ENCODE measurements at regions not wholly inside any gene's neighbourhood (a gene's known extent, or its start where the extent isn't known, plus 50 kb on each side); places are given as distances from the start of the nearest gene placed in this dataset.

GRCh38 chr4:79107014-79107413 lies 167.8 kb upstream of the PAQR3 start:
- Histone ChIP-seq H3K27me3 (ENCODE audit: control insufficient read depth, insufficient read depth, low read length) (no peaks in the 10 kb centered on the region), H3K4me1 (ENCODE audit: control insufficient read depth, insufficient read depth, low read length) (no peaks in the 10 kb centered on the region), H3K27ac (ENCODE audit: low read depth, low read length) (no peak overlapping the region), H3K4me3 (ENCODE audit: low read length) (no peak overlapping the region), H3K36me3 (ENCODE audit: control insufficient read depth, insufficient read depth, low read length) (no peaks in the 10 kb centered on the region), H3K9ac (ENCODE audit: low read length) (no peak overlapping the region)

- H3K4me1 ChIP-seq (ENCODE audit: control insufficient read depth, insufficient read depth, low read length) = no peaks in the 10 kb centered on the region
- no peaks in the 10 kb centered on the region for H3K27me3 ChIP-seq (ENCODE audit: control insufficient read depth, insufficient read depth, low read length)
- no peak overlapping the region for H3K4me3 ChIP-seq (ENCODE audit: low read length)
- no peak overlapping the region for H3K27ac ChIP-seq (ENCODE audit: low read depth, low read length)
- H3K36me3 ChIP-seq (ENCODE audit: control insufficient read depth, insufficient read depth, low read length) = no peaks in the 10 kb centered on the region
- H3K9ac ChIP-seq (ENCODE audit: low read length) = no peak overlapping the region
Measured at GRCh38 chr4:79088946-79089691, 149.9 kb upstream of the PAQR3 start.

- no peak overlapping the region for H3K27ac ChIP-seq (ENCODE audit: low read depth, low read length)
- H3K36me3 ChIP-seq (ENCODE audit: control insufficient read depth, insufficient read depth, low read length) = no peaks in the 10 kb centered on the region
- H3K27me3 ChIP-seq (ENCODE audit: control insufficient read depth, insufficient read depth, low read length) = no peaks in the 10 kb centered on the region
Measured at GRCh38 chr4:79087071-79087470, 147.8 kb upstream of the PAQR3 start.

GRCh38 chr4:79083406-79084010 lies 144.3 kb upstream of the PAQR3 start:
- no peaks in the 10 kb centered on the region for H3K27me3 ChIP-seq (ENCODE audit: control insufficient read depth, insufficient read depth, low read length)
- peak overlapping the region; percentile 75 for H3K27ac ChIP-seq (ENCODE audit: low read depth, low read length)

More at GRCh38 chr4:79087071-79087470, 147.8 kb upstream of the PAQR3 start:
- peaks cover 5% of the 10 kb centered on the region for H3K4me1 ChIP-seq (ENCODE audit: control insufficient read depth, insufficient read depth, low read length)
- no peak overlapping the region for H3K4me3 ChIP-seq (ENCODE audit: low read length)
- H3K9ac ChIP-seq (ENCODE audit: low read length) = no peak overlapping the region

GRCh38 chr4:79082997-79083396 lies 143.8 kb upstream of the PAQR3 start:
- no peak overlapping the region for H3K9ac ChIP-seq (ENCODE audit: low read length)
- H3K27me3 ChIP-seq (ENCODE audit: control insufficient read depth, insufficient read depth, low read length) = no peaks in the 10 kb centered on the region
- no peaks in the 10 kb centered on the region for H3K36me3 ChIP-seq (ENCODE audit: control insufficient read depth, insufficient read depth, low read length)
- H3K4me3 ChIP-seq (ENCODE audit: low read length) = no peak overlapping the region
- H3K27ac ChIP-seq (ENCODE audit: low read depth, low read length) = peak overlapping the region; percentile 75
- H3K4me1 ChIP-seq (ENCODE audit: control insufficient read depth, insufficient read depth, low read length) = peaks cover 5% of the 10 kb centered on the region

More at GRCh38 chr4:79083406-79084010, 144.3 kb upstream of the PAQR3 start:
- Histone ChIP-seq H3K36me3 (ENCODE audit: control insufficient read depth, insufficient read depth, low read length) (no peaks in the 10 kb centered on the region), H3K4me3 (ENCODE audit: low read length) (no peak overlapping the region), H3K9ac (ENCODE audit: low read length) (no peak overlapping the region), H3K4me1 (ENCODE audit: control insufficient read depth, insufficient read depth, low read length) (peaks cover 5% of the 10 kb centered on the region)

GRCh38 chr4:79081973-79082372 lies 142.7 kb upstream of the PAQR3 start:
- Histone ChIP-seq H3K4me1 (ENCODE audit: control insufficient read depth, insufficient read depth, low read length) (peaks cover 5% of the 10 kb centered on the region), H3K27ac (ENCODE audit: low read depth, low read length) (no peak overlapping the region), H3K4me3 (ENCODE audit: low read length) (no peak overlapping the region), H3K36me3 (ENCODE audit: control insufficient read depth, insufficient read depth, low read length) (no peaks in the 10 kb centered on the region), H3K9ac (ENCODE audit: low read length) (no peak overlapping the region), H3K27me3 (ENCODE audit: control insufficient read depth, insufficient read depth, low read length) (no peaks in the 10 kb centered on the region)

- Histone ChIP-seq H3K27me3 (ENCODE audit: control insufficient read depth, insufficient read depth, low read length) (no peaks in the 10 kb centered on the region), H3K9ac (ENCODE audit: low read length) (no peak overlapping the region), H3K36me3 (ENCODE audit: control insufficient read depth, insufficient read depth, low read length) (no peaks in the 10 kb centered on the region), H3K27ac (ENCODE audit: low read depth, low read length) (no peak overlapping the region), H3K4me1 (ENCODE audit: control insufficient read depth, insufficient read depth, low read length) (peaks cover 5% of the 10 kb centered on the region), H3K4me3 (ENCODE audit: low read length) (no peak overlapping the region)
Measured at GRCh38 chr4:79078339-79078738, 139.1 kb upstream of the PAQR3 start.

- no peaks in the 10 kb centered on the region for H3K36me3 ChIP-seq (ENCODE audit: control insufficient read depth, insufficient read depth, low read length)
- H3K27ac ChIP-seq (ENCODE audit: low read depth, low read length) = no peak overlapping the region
- H3K9ac ChIP-seq (ENCODE audit: low read length) = no peak overlapping the region
- no peaks in the 10 kb centered on the region for H3K27me3 ChIP-seq (ENCODE audit: control insufficient read depth, insufficient read depth, low read length)
- H3K4me3 ChIP-seq (ENCODE audit: low read length) = no peak overlapping the region
- no peaks in the 10 kb centered on the region for H3K4me1 ChIP-seq (ENCODE audit: control insufficient read depth, insufficient read depth, low read length)
Measured at GRCh38 chr4:79074040-79074439, 134.8 kb upstream of the PAQR3 start.

GRCh38 chr4:79073471-79073870 lies 134.2 kb upstream of the PAQR3 start:
- Histone ChIP-seq H3K4me1 (ENCODE audit: control insufficient read depth, insufficient read depth, low read length) (no peaks in the 10 kb centered on the region), H3K4me3 (ENCODE audit: low read length) (no peak overlapping the region), H3K27me3 (ENCODE audit: control insufficient read depth, insufficient read depth, low read length) (no peaks in the 10 kb centered on the region), H3K36me3 (ENCODE audit: control insufficient read depth, insufficient read depth, low read length) (no peaks in the 10 kb centered on the region), H3K27ac (ENCODE audit: low read depth, low read length) (no peak overlapping the region), H3K9ac (ENCODE audit: low read length) (no peak overlapping the region)

GRCh38 chr4:79065262-79065661 lies 126.0 kb upstream of the PAQR3 start:
- H3K9ac ChIP-seq (ENCODE audit: low read length) = no peak overlapping the region

GRCh38 chr4:79064806-79065205 lies 125.6 kb upstream of the PAQR3 start:
- Histone ChIP-seq H3K36me3 (ENCODE audit: control insufficient read depth, insufficient read depth, low read length) (no peaks in the 10 kb centered on the region), H3K27ac (ENCODE audit: low read depth, low read length) (no peak overlapping the region), H3K9ac (ENCODE audit: low read length) (no peak overlapping the region), H3K4me3 (ENCODE audit: low read length) (no peak overlapping the region), H3K4me1 (ENCODE audit: control insufficient read depth, insufficient read depth, low read length) (no peaks in the 10 kb centered on the region), H3K27me3 (ENCODE audit: control insufficient read depth, insufficient read depth, low read length) (no peaks in the 10 kb centered on the region)

More at GRCh38 chr4:79065262-79065661, 126.0 kb upstream of the PAQR3 start:
- no peak overlapping the region for H3K4me3 ChIP-seq (ENCODE audit: low read length)
- H3K4me1 ChIP-seq (ENCODE audit: control insufficient read depth, insufficient read depth, low read length) = no peaks in the 10 kb centered on the region
- H3K27ac ChIP-seq (ENCODE audit: low read depth, low read length) = no peak overlapping the region
- no peaks in the 10 kb centered on the region for H3K27me3 ChIP-seq (ENCODE audit: control insufficient read depth, insufficient read depth, low read length)
- no peaks in the 10 kb centered on the region for H3K36me3 ChIP-seq (ENCODE audit: control insufficient read depth, insufficient read depth, low read length)

- Histone ChIP-seq H3K9ac (ENCODE audit: low read length) (no peak overlapping the region), H3K4me1 (ENCODE audit: control insufficient read depth, insufficient read depth, low read length) (no peaks in the 10 kb centered on the region), H3K27ac (ENCODE audit: low read depth, low read length) (no peak overlapping the region), H3K27me3 (ENCODE audit: control insufficient read depth, insufficient read depth, low read length) (no peaks in the 10 kb centered on the region), H3K4me3 (ENCODE audit: low read length) (no peak overlapping the region), H3K36me3 (ENCODE audit: control insufficient read depth, insufficient read depth, low read length) (no peaks in the 10 kb centered on the region)
Measured at GRCh38 chr4:79059631-79060399, 120.6 kb upstream of the PAQR3 start.
